ENCODE measurements at regions not wholly inside any gene's neighbourhood (a gene's known extent, or its start where the extent isn't known, plus 50 kb on each side); places are given as distances from the start of the nearest gene placed in this dataset.

DNA sequence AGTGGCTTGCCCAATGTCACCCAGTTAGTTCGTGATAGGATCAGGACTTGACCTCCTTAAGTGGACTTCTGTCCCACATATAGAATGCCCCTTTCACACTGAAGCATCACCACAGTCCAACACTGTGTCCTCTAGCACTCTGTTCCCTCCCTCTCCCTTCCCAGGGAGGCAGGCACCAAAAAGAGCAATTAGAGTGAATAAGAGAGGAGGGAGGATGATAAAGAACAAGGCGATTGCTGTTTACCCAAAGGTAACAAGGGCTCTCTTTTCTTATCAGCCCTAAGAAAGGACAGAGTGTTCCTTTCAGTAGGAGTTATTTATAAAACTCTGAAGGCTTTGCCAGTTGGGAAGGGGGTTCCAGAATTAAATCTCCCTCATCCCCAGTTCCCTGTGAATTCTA is 192.7 kb upstream of the ATP2B1 start:
- no peak for DNase-seq

- DNase-seq, result peak in 1 of 14 donors; percentile 80
These were observed 191.0 kb upstream of the ATP2B1 start for GRCh38 chr12:89899651-89900050.

DNA sequence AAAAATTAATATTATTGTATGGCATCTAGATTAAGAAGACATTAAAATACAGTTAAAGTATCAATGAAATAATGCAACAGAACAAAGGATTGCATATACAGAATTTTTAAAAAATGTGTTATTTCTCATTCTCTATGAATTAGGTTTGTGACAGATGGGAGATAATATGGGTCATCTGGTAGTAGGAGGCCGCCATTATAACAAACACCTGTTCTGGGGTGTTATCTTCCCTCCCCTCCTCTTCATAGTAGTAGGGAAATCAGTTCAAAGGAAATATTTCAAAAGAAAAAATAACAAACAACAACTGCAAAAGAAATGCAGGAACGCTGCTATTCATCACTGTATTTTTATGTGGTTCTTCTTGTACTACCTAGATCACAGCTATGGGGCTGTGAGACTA is 187.0 kb upstream of the ATP2B1 start:
- DNase-seq, result peak in 1 of 14 donors; percentile 41

GRCh38 chr12:89895101-89895500 is 186.5 kb upstream of the ATP2B1 start:
- DNase-seq, result no peak

GRCh38 chr12:89893972-89894706 is 185.5 kb upstream of the ATP2B1 start:
- DNase-seq, result no peak

DNA sequence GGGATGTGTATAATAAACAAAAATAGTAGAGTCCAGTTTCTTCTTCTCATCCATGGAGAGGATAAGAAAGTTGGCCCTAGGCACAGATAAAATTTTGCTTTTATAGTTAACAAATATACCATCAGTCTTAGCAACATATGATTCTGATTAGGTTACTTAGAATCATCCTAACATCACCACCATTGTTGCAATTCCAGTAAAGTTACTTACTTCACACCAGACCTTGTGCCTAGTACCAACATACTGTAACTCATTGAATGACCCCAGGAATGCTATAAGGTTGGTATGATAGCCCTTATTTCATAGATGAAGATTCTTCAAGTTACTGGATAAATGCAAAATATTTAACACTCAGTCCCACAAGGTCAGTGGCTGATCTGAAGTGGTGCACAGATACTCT is 183.8 kb upstream of the ATP2B1 start:
- DNase-seq, result no peak

GRCh38 chr12:89891933-89892332 is 183.3 kb upstream of the ATP2B1 start:
- no peak for DNase-seq

DNA sequence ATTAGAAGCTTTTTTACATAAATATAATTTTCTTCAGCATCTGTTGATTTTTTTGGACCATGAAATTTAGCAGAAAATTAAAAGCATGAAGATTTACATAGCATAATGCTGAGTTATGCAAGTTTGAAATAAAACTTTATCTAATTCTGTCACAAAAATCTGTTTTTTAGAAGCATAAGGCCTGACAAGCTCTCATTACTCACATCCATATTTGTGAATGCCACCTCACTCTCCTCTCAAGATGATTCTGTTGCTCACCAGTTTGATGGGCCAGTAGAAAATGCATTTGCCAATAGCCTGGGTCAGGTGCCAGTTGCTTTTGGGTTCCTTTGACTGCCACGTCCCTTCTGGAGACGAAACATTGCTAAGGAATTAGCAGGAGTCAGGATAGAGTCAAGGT is 181.5 kb upstream of the ATP2B1 start:
- DNase-seq, result no peak

DNA sequence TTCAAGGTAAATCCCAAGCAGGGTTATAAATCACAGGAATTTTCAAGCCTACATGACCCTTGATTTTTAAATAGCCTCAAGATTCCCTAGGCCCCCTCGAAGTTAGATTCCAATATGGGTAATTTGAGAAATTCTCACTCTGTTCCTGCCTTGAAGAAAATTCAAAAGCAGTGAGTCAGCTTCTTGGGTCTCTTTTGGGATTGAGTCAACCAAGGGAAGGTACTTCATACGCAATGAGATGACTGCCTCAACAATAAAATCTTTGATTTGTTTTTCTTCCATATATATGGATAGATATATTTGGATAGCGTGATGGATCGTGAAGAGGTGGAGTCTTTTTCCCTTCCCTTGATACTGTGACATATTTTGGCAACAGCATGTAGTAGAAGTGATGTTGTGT is 180.4 kb upstream of the ATP2B1 start:
- no peak for DNase-seq

- DNase-seq, result no peak
These were observed 176.3 kb upstream of the ATP2B1 start for GRCh38 chr12:89884952-89885351.

DNA sequence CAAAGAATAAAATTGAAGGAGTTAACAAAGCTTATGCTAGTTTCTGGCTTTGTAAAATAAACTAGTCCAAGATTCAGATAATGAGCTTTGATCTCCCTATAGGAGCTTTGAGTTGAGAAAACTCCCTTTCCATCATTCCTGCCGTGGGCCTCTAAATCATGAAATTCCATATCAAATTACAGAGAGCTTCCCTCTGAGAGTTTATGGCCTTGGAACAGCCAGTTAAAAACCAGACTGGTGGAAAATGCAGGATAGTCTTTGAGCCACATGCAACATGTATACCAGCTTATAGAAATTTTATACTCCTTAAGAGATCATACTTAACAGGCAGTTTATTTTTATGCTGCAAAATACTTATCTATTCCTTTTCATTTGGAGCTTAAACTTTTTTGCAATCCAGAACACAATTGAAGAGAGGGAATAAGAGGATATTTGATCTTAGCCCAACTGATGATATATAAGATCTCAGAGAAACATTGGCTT is 175.8 kb upstream of the ATP2B1 start:
- no peak for DNase-seq

GRCh38 chr12:89883630-89884389 is 175.2 kb upstream of the ATP2B1 start:
- DNase-seq, result peak in 1 of 14 donors; percentile 9

DNA sequence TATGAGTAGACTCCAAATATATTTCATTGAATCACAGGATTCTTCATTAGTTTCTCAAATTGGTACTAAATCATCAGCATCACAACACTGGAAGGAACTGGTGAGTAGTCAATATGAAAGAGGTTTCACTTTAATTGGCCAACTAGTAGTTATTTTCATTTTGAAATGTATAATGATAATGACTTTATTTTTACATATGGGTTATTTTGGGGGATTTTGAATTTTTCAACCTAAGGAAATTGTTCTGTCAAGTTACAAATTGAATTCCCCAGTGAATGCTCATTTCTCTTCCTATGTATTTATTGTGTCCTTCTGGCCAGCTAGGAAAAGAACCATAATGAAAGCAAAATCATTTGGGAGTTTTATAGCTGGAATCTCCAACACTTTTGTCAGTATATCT is 174.2 kb upstream of the ATP2B1 start:
- no peak for DNase-seq

GRCh38 chr12:89882050-89882449 is 173.4 kb upstream of the ATP2B1 start:
- no peak for DNase-seq

- DNase-seq, result no peak
These were observed 172.2 kb upstream of the ATP2B1 start for GRCh38 chr12:89880690-89881350.

DNA sequence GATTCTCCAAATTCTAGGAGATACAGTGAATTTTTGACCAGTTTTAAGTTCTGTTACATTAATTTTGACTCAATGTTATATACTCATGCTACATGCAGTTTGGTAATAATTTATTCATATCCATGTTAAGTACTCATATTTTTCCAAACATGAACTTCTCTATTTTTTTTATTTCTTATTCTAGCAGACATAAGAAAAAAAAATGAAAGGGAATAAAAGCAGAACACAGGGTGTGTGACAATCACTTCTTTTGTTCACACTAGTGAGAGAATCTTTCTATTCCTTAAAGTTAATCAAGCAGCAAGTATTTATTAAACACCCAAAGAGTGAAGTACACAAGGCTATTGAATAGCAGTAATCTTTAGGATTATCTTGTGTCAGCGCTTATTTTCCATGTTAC is 171.1 kb upstream of the ATP2B1 start:
- DNase-seq, result no peak

- DNase-seq, result no peak
These were observed 170.3 kb upstream of the ATP2B1 start for GRCh38 chr12:89878950-89879349.

GRCh38 chr12:89878327-89878726 is 169.7 kb upstream of the ATP2B1 start:
- DNase-seq, result no peak

DNA sequence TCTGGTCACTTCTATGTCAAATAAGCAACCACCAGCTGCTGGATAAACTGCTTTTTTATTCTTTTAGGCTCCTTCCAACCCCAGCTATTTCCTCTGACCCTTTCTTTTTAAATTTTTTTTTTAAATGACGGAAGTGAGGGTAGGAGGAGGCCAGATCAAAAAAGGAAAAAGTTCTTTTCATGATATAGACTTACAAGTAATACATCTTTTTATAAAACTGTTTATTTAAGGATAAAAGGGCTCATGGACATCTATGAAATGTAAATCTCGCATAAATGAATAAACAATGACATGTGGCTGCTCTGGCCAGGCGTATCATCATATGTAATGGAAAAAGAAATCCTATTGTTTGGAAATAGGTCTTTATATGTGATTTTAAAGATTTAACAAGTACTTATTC is 169.0 kb upstream of the ATP2B1 start:
- no peak for DNase-seq

GRCh38 chr12:89877136-89877535 is 168.5 kb upstream of the ATP2B1 start:
- no peak for DNase-seq

DNA sequence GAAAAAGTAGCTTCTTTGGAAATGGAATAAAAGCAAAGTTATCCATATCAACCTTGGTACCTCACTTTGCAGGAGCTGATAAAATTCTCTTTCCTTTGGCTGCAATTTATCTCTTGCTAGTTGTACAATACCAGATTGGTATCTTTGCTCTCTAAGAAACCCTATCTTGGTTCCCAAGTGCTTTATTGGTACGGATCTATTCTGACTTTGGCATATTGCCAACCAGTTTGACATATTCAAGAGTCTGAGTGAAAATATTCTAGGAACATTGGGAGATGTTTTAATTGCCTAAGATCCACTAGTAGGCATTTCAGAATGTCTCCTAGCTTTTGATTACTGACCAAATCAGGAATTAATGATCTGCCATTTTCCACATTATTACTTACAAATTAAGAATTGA is 167.2 kb upstream of the ATP2B1 start:
- no peak for DNase-seq

DNA sequence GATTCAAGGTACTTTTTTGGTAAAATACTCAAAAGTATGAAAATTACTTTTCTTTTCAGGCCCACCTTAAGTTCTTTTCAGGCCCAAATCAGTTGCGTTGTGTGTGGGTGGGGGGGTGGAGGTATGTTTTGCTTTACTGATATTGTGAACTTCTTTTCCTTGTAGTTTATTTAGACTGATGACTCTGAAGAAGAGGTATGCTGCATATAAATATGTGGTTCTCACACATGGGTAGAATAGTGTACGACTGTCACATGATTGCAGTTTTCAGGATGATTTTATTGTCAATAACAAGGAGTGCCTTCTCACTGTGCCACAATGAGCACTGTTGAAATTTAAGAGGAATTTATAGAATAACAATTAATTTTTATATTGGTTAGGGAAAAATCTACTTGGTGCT is 166.6 kb upstream of the ATP2B1 start:
- no peak for DNase-seq

DNA sequence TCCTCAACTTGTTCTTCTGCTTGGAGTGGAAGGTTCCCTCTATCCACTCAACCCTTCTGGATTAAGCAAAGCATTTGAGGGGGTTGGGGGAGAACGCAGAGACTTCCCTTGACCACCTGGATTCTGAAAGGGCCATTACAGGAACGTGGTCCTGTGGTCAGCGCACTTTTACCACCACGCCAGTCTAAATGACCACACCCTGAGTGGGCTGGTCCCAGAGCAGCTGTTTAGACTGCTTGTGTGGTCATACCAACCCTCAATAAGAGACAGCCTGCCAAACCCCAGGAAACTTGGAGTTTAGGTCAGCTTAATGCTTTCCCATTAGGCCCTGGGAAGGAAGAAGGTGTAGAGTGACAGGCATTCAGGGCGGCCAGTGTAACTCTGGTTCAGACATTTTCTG is 165.5 kb upstream of the ATP2B1 start:
- DNase-seq, result no peak

DNA sequence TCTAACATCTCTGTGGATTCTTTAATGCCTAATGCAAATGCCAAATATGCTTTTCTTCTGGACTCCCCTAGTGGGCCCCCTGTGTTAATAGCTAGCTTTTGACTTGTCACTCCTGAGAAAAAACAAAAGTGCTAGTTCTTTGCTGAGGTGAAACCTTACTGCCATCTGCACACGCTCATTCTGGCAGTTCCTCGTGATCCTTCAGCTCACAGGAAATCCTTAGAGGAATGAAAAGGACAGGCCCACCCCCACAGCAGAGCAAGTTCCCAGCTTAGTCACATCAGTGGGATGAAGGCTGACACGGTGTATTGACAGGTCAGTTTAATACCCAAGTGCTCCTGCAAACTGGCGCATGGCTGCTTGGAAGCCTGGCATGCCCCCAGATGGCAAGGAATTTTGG is 165.1 kb upstream of the ATP2B1 start:
- no peak for DNase-seq
